HT1080 (cell line): ENCODE measurements at regions not wholly inside any gene's neighbourhood (a gene's known extent, or its start where the extent isn't known, plus 50 kb on each side); places are given as distances from the start of the nearest gene placed in this dataset.

ENCODE experiments used
- DNase-seq: peaks from one replicate; pipeline ENCODE4 v3.0.0-alpha.2; 2015; ENCODE audit warnings: low read depth

DNA sequence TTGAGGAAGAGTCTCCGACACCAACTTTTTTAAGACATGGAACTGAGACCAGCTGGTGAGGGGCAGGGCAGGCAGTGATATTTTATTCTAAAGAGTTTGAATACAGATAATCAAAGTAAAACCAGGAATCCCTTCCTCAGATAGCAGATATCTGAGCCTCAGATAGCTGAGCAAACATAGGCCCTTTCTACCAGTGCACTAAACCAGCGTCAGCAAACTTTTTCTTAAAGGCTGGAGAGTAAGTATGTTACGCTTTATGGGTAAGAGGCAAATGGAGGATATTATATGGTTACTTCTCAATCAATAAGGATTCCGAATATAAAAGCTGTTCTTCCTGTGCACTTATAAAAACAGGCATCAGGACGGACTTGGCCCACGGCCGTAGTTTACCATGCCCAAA lies 73.9 kb downstream of the WNT5A start:
- DNase-seq = no peak

DNA sequence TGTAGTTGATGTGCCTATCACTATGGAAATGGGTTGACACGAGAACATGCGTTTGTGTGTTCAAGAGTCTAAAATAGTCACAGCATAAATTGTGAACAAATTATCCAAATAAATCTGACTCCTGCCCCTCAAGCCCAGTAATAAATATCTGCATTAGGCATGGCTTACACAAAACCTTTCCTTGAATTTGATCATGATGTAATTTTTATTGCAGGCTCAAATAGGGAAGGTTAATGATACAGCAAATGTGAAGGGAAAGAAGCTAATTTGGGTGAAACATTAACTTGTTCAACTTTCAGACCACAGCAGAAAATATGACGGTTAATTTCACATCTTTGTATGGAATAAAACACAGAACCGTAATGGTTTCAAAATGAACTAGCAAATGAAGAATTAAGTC lies 74.6 kb downstream of the WNT5A start:
- DNase-seq = no peak

- peak; percentile 36 for DNase-seq
Measured at GRCh38 chr3:55409806-55410205, 77.3 kb downstream of the WNT5A start.

DNA sequence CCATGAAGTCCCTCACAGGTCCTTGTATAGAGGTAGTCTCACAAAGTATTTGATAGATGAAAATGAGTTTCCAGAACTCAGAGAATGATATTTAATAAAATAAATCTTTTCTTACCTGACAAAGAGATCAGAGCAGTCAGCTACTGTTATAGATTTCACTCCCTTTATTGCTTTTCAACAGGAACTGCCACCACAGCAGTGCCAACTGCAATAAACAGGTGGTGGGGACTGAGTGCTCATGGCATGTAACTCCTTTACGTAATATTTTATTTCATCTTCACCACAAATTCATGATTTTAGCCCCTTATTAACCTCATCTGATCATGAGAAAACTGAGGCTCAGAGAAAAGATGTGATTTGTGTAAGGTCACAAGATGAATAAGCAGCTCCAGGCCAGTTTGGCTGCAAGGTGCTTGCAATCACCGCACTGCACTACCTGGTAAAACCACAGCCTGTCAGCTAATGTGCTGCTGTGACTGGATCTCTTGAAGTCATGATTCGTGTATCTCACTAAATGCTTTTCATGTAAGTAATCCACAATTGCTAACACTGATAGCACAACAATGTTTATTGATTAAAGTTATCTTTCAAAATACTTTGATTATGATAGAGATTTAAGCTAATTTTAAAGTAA lies 78.8 kb downstream of the WNT5A start:
- DNase-seq = no peak

- DNase-seq = peak; percentile 13
Measured at GRCh38 chr3:55407426-55407820, 79.7 kb downstream of the WNT5A start.

DNA sequence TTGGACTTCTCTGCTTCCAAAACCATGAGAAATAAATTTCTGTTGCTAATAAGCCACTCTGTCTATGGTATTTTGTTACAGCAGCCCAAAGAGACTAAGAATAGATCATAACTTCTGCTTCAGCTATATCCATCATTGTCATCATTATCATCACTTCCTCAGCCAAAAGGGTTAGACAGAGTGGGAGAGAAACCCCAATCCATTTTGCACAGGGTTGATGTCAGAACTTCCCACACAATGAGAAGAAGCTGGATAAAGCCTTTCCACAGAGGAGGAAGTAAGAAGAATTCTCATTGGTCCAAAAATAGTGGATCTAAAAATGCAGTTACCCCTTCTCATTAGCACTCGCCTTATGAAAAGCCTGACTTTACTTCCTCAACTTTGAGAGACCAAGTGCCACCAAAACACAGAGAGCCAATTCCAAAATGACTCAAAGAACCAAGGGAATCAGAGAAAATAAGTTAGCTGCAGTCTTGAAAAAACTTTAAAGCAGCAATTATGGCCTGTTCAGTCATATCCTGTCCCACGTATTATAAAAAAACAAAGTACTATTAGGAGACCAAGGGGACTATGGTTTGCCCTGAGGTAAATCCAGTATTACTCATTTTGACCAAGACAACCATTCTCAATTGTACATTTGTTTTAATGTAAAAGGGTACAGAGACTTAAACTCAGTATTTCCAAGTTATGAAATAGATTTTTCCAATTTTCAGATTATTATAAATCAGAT lies 80.2 kb downstream of the WNT5A start:
- peak; percentile 76 for DNase-seq

DNA sequence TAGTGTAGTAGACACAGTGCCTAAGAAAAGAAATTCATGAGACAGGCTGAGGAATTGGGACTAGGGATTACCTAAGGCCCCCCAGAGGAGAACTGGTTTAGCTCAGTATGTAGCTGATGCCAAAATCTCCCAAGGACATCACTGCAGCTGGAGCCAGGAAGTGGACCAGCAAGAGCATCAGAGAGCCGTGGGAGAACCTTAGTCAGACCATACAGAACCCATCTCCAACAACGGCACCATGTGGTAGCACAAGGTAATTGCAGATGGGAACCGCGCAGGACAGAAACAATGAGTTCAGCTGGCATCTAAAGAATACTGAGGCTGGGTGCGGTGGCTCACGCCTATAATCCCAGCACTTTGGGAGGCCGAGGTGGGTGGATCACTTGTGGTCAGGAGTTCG lies 81.7 kb downstream of the WNT5A start:
- peak; percentile 61 for DNase-seq

DNA sequence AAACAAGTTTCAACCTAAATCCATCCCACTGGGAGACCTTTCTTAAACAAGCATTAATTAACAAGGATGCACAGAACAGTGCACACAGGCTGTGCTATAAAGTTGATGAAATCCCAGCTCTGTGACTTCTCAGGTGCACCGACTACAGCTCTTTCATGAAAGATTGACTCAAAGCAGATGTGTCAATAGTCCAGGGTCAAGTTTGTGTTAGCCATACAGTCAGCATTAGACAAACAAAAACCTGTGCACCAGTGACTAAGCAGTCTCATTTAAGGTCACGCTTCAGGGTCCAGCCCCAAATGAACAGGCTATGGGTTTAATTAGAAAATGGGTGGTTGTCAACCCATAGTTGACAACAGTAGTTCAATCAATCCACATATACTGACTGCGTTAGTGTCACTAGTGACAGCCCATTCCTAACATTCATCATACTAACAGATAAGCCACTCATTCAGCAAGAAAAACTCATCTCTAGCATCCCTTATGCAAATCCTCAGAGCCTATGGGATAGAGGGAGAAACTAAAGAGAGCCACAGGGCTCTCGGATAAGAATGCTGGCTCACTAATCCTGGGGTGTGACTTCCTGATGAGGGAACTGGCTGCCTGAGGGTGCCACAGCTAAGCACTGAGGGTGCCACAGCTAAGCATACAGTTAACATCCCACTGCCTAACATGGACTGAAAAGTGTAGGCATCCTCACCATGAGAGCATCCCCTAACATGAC lies 84.1 kb downstream of the WNT5A start:
- DNase-seq = peak; percentile 46

- no peak for DNase-seq
Measured at GRCh38 chr3:55380561-55380960, 106.5 kb downstream of the WNT5A start.

DNA sequence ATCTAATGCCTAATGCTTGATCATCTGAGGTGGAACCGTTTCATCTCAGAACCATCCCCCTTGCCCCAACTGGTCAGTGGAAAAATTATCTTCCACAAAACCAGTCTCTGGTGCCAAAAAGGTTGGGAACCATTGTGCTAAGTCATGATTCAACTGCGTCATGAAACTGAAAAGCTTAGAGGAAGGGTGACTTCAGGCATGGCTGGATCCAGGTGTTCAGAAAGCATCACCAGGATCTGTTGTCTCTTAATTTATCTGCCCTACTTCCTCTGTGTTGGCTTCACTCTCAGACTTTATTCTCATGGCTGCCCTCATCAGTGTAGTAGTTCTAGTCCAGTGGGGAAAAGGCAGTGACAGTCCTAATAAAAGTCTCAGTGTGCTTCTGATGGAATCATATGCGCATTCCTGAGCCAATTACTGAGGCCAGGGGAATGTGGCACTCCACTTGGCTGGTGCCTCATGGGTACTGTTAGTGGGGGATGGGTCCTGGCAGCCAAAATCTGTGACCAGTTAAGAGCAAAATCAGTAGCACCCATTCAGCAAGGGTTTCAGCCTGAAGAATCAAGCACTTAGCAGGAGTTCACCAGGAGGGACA lies 110.3 kb downstream of the WNT5A start:
- no peak for DNase-seq

DNA sequence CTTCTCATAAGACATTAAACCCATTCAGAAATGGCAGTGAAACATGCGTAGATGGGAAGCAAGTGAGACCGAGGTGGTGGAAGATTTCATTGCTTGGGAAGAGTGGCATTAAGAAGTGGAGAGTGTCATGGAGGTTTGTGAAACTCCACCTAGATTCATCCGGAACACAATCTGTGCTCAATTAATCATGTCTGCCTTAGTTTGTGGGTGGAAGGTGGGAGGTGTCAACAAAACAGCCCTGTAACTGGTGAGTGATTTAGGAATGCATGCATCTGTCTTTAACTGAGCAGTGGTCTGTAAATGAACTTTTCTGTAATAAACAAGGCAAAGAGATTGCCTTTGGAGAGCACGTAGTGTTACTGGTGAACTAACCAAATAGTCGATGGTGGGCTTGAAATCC lies 113.7 kb downstream of the WNT5A start:
- no peak for DNase-seq

DNA sequence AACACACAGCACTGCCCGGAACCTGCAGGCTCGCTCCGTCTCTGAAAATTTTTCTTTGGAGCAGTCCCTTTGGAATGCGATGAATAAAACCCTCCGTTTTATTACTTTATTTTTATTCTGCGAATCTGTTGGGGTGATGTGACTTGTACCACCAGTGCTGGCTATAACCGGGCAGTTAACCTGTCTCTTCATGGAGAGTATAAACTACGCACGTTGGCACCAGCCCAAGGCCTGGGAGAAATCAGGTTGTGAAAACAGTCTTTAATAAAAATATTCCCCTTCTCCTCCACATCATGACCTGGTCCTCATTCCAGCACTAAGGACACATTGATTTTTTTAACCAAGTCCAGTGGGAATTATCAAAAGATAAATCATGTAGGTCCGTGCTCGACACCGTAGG lies 116.8 kb downstream of the WNT5A start:
- DNase-seq = no peak

DNA sequence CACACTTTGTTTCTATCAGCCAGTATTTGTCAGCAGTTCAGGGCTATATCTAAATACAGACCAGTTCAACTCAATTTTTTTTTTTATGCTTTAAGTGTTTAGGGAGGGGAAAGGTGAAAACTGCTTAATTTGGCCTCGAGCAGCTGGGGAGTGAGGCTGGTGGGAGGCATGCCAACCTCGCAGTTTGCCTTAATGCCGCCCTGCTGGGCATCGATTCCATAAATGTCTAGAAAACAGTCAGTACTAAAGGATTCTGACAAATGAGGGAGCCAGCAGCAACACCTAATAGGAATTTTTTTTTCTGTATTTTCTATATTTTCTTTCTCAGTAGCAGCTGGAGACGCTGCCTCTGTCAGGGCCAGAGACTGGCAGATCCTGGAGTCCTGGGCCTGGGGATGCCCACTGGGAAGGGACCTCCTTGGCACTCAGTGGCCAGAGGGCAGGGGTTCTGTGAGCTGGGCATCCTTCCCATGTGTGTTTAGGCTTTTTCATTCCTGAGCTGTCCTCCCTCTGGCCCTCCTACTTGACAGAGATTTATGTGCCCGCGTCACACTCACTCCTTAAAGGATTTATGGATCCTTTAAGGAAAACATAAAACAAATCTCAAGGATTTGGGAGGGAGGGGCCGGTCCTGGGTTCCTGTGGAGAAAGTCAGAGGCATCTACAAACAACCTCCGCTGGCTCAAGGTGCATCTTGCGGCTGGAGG lies 117.8 kb downstream of the WNT5A start:
- DNase-seq = no peak

GRCh38 chr3:55368366-55368765 lies 118.7 kb downstream of the WNT5A start:
- DNase-seq = no peak

- DNase-seq = no peak
Measured at GRCh38 chr3:55367384-55367783, 119.7 kb downstream of the WNT5A start.

DNA sequence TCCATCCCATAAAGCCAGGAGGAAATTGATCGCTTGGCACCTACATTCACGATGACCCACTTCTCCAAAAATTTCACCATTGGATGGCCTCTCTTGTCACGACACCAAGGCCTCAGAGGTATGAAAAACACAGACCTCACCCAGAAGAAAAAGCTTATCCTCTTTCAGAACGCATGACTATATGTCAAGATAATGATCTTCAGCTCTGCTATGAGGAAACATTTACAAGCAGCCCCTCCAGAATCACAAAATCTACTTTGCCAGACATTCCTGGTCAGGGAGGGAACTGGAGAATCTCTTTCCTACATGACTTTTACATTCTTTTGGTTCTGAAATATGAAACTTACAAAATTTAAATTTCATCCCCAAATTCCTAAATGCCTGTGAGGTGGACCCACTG lies 122.7 kb downstream of the WNT5A start:
- no peak for DNase-seq

- DNase-seq = peak; percentile 63
Measured at GRCh38 chr3:55362210-55362960, 124.7 kb downstream of the WNT5A start.

DNA sequence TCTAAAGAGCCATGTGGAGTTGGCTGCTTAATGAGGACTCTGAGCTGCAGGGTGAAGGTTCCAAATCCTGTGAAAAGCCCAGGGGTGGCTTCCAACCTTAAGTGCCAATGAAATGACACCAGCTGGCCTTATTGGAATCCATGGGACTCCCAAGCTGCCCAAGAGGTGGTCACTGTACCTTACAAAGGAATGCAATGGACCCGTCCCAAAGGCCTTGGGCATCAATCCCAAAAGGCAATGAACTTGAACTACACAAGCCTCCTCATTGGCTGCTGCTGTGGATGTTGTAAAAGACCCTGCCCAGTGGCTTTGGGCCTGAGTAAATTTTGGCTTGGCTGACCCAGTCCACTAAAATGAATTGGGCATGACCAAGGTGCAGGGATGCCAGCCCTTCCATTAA lies 129.3 kb downstream of the WNT5A start:
- no peak for DNase-seq

DNA sequence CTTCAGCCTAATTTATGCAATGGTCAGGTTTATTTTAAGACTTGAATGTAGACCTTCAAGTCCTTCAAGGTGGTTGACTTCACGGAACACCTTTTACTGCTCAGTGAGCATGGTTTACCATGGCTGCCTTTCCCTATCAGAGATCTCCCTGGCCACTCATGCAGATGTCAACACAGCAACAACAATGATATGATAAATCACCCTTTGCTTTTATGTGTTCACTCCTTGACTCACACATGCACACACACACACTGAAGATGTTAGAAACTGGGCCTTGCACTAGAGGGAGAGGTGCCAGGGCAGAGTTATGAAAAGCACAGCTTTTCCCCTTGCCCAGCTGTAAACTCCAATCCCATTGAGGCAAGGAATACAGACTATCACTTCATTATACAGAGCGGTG lies 134.4 kb downstream of the WNT5A start:
- DNase-seq = no peak

DNA sequence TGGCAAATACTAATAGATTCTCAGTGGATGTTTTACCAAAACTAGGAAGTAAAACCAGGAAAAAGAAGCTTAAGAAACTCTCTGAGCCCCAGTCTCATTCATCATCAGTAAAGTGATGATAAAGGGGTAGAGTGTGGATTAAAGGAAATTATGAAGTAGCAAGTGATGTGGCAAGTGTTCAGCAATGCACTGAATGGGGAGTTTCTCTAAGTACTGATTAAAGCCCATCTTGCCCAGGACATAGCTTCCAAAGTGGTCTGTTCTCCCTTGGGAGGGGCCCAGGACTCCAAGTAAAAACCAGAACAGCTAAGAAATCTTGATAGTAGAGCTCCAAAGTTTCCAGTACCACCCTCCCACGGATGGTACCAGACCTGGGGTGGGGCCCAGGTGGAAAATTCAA lies 137.3 kb downstream of the WNT5A start:
- DNase-seq = no peak
